HG03280 (cell line): ENCODE measurements at regions not wholly inside any gene's neighbourhood (a gene's known extent, or its start where the extent isn't known, plus 50 kb on each side); places are given as distances from the start of the nearest gene placed in this dataset.
"Not testable (repeated sequence)": the region's sequence is repeated elsewhere in the genome, so short reads cannot be mapped to it uniquely, and the experiment has no call there.

ENCODE experiments used
- ATAC-seq: cut with Tn5 transposase; IDR thresholded peaks from one replicate; pipeline ENCODE4 v1.9.1; 2021; ENCODE audit warnings: mild to moderate bottlenecking, moderate library complexity; ENCODE audit not compliant: unreplicated experiment

- ATAC-seq = no peak
These were observed 51.5 kb downstream of the CRPPA start for GRCh38 chr7:16369855-16370254.

GRCh38 chr7:16369309-16369708 is 52.0 kb downstream of the CRPPA start:
- not testable (repeated sequence) for ATAC-seq

- no peak for ATAC-seq
These were observed 52.5 kb downstream of the CRPPA start for GRCh38 chr7:16368885-16369284.

GRCh38 chr7:16367115-16367514 is 54.2 kb downstream of the CRPPA start:
- no peak for ATAC-seq

- ATAC-seq = no peak
These were observed 55.4 kb downstream of the CRPPA start for GRCh38 chr7:16365952-16366351.

GRCh38 chr7:16365177-16365576 is 56.2 kb downstream of the CRPPA start:
- ATAC-seq = no peak

- no peak for ATAC-seq
These were observed 62.1 kb downstream of the CRPPA start for GRCh38 chr7:16359216-16359615.

- ATAC-seq = no peak
These were observed 63.4 kb downstream of the CRPPA start for GRCh38 chr7:16357921-16358320.

- ATAC-seq = no peak
These were observed 63.9 kb downstream of the CRPPA start for GRCh38 chr7:16357474-16357873.

GRCh38 chr7:16356301-16356958 is 64.9 kb downstream of the CRPPA start:
- no peak for ATAC-seq

- ATAC-seq = no peak
These were observed 66.8 kb downstream of the CRPPA start for GRCh38 chr7:16354573-16354972.

- no peak for ATAC-seq
These were observed 68.1 kb downstream of the CRPPA start for GRCh38 chr7:16353226-16353625.

- no peak for ATAC-seq
These were observed 70.7 kb downstream of the CRPPA start for GRCh38 chr7:16350634-16351033.

GRCh38 chr7:16348251-16348650 is 73.1 kb downstream of the CRPPA start:
- ATAC-seq = no peak

GRCh38 chr7:16347827-16348192 is 73.5 kb downstream of the CRPPA start:
- ATAC-seq = no peak

- ATAC-seq = no peak
These were observed 74.1 kb downstream of the CRPPA start for GRCh38 chr7:16347066-16347826.

- ATAC-seq = no peak
These were observed 75.1 kb downstream of the CRPPA start for GRCh38 chr7:16345979-16346958.

GRCh38 chr7:16344927-16345326 is 76.4 kb downstream of the CRPPA start:
- ATAC-seq = no peak

- no peak for ATAC-seq
These were observed 77.7 kb downstream of the CRPPA start for GRCh38 chr7:16343612-16344011.

GRCh38 chr7:16338065-16338464 is 83.3 kb downstream of the CRPPA start:
- no peak for ATAC-seq

- ATAC-seq = no peak
These were observed 95.2 kb downstream of the CRPPA start for GRCh38 chr7:16326106-16326505.
